NCI-H128 (cell line): ENCODE measurements at regions not wholly inside any gene's neighbourhood (a gene's known extent, or its start where the extent isn't known, plus 50 kb on each side); places are given as distances from the start of the nearest gene placed in this dataset.

Experiments used
- DNase-seq: peaks from one replicate; lab custom pipeline; 2025; ENCODE audit not compliant: unreplicated experiment; lab: John Stamatoyannopoulos, UW

DNA sequence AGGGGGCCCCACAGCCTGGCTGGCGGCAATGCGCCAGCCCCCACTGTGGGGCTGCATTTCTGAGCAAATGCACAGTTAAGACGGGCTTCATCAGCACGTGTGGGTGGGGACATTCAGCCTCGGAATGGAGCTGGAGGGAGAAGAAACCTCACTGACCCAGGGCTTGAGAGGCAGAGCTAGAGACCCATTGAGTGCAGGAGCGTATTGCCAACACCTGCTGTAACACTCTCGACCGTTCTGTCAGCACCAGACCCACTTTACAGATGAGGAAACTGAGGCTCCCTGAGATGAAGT, 200.9 kb upstream of the RAB6C start:
- no peak for DNase-seq

GRCh38 chr2:129779783-129780182, 199.7 kb upstream of the RAB6C start:
- no peak for DNase-seq

DNA sequence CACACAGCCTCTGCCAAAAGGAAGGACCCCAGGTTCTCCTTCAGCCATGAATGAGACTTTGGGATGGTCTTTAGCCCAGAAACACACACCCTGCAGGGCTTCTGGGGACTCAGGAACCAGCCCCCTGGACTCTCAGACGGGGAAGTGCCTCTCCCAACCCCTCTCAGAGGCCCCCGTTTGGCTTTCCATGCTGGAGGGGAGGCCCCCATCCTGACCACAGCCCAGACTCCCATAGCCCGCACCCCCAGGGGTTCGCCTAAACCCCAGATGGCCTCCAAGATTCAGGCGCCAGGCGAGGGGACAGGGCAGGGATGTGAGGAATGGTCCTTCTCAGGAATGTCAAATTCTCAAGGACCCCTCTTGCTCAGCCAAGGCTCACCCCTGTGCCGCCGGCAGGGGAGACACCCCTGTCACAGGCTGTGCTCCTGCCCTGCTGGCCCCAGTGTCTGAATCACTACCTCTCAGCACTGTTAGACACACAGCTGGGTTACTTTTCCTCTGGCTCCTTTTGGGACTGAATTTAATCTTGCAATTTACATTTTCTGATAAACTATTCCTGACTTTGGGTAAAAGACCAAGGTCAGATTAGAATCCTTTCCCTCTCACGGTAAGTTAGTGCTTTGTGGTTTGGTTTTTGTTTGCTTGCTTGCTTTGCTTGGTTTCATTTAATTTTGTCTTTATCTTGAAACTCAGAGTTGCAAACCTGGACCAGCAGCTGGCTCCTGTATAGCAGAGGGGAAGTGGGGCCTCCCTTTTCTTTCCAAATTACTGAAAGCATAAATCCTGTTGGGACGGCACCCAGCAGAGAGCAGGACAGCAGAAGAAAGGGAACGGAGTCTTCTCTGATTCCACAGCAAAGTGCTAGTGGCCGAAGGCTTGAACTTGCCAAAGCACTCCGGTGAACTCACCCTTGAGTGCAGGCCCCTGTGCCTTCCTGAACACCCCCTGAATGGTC, 198.9 kb upstream of the RAB6C start:
- no peak for DNase-seq

GRCh38 chr2:129781749-129782632, 197.5 kb upstream of the RAB6C start:
- no peak for DNase-seq

DNA sequence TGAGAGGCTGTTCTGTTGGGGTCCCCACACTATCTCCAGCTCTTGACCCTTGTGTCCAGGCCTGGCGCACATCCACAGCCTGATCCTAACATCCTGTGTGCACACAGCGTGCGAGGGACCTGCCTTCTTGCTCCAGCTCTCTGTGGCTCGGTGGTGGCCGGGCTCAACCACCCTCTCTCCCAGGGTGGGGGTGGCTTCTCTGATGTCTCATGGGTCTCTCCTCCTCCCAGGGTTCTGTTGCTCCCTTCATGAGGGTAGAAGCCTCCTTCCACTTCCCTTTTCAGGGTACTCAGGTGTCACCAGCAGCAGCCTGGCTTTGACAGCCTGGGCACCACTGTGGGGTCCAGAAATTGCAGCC, 196.9 kb upstream of the RAB6C start:
- no peak for DNase-seq

DNA sequence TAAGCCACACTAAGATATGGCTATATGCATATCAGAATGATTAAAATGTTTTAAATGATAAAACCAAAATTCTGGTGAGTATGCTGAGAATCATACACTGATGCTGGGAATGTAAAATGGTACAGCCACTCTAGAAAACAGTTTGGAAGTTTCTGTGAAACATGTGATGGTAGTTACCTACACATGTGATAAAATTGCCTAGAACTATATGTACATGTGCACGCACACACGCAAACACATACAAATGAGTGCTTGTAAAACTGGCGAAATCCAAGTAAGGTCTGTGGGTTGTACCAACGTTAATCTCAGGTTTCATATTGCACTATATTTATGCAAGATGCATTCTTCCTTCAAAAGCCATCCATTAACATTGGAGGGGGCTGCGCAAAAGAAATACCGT, 195.0 kb upstream of the RAB6C start:
- DNase-seq = no peak

DNA sequence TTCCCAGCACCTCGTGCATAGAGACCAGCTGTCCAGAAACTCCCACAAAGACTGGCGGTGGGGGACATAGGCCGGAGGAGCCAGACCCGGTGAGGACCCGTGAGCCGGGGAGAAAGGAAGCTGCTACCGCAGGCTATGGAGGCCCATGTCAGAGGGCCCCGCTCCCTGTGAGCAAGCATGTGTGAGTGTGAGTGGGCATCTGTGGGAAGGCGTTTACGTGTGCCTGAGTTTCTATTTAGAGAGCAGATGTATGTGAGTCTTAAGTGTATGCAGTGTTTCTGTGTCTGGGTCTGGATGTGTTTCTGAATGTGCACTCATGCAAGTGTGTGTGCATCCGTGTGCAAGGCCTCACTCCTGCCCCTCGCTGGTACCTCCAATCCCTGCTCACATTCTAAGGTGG, 187.8 kb upstream of the RAB6C start:
- DNase-seq = no peak

GRCh38 chr2:129793431-129793902, 186.0 kb upstream of the RAB6C start:
- no peak for DNase-seq

- DNase-seq = no peak
These were observed 185.3 kb upstream of the RAB6C start for GRCh38 chr2:129794116-129794515.

DNA sequence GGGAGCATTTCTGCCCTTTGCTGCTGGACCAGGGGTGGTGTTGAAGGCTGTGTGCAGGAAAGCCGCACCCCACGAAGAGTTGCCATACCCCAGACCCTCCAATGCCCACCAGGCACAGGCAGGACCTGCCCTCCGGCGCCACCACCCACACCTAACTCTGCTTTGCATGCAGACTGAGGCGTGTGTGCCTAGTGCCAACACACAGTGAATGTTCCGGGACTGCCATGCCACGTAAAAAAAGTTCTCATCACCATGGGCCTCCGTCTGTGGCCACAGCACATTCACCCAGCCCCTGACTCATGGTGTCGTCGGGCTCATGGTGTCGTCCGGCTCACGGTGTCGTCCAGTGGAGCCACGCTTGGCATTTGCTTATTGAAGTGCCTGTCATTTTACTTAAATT, 184.9 kb upstream of the RAB6C start:
- DNase-seq = no peak

DNA sequence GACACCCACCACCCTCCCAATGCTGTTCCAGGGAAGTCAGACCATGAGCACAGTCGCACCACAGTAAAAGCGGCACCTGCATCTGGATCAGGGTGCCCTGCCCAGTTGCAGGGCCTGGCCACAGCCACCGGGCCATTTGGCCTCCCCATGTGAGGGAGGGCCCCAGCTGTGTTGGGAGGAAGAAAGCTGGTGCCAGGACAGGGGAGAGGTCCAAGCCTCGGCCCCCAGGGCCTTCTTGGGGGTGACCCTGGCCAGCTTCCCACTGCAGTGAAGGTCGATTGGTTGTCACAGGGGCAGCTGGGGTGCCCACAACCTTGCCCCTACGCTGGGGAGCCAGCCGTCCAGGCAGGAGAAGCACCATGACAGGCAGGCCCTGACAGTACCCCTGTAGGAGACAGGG, 183.2 kb upstream of the RAB6C start:
- DNase-seq = no peak

- DNase-seq = no peak
These were observed 182.5 kb upstream of the RAB6C start for GRCh38 chr2:129796801-129797488.

- DNase-seq = no peak
These were observed 181.8 kb upstream of the RAB6C start for GRCh38 chr2:129797489-129798300.

- DNase-seq = no peak
These were observed 181.2 kb upstream of the RAB6C start for GRCh38 chr2:129798301-129798581.

- DNase-seq = no peak
These were observed 180.8 kb upstream of the RAB6C start for GRCh38 chr2:129798626-129799025.

- no peak for DNase-seq
These were observed 180.2 kb upstream of the RAB6C start for GRCh38 chr2:129799036-129799958.

DNA sequence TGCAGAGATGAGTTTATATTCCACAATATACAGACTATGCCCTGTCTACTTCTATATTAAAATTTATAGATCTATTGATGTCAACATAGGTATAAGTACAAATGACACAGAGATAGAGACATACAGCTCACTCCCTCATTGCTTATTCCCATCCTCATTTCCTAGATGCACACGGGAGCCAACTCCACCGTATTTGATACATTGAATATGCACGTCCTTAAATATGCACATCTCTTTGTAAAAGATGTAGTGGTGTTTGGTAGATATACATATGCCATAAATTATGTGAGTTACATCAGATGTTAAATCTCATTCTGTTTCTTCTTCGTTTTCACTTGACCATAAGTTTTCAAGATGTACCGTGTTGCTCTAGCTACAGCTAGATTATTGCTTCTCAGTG, 179.2 kb upstream of the RAB6C start:
- DNase-seq = no peak

DNA sequence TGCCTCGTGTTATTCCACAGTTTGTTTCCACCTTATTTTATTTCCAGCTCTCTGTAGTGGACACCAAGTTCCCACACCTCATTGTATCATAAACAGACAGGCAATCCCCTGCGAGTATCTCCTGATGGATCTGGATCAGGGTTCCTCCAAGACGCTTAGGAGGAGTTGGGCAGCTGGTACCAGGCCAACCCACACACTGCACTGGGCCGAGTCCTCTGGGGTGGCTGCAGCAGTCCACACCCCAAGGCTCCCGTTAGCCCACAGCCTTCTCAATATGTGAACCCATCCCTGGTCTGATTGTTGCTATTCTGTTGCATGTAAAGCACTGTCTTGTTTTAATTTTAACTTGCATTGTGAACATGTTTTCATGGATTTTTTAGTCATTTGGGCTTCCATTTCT, 178.8 kb upstream of the RAB6C start:
- no peak for DNase-seq

- no peak for DNase-seq
These were observed 177.9 kb upstream of the RAB6C start for GRCh38 chr2:129801575-129801974.

GRCh38 chr2:129802290-129802689, 177.2 kb upstream of the RAB6C start:
- no peak for DNase-seq
